Smooth muscle cell (in vitro differentiated cells): ENCODE measurements at regions not wholly inside any gene's neighbourhood (a gene's known extent, or its start where the extent isn't known, plus 50 kb on each side); places are given as distances from the start of the nearest gene placed in this dataset.

ENCODE experiments used
- DNase-seq: peaks from one replicate; lab custom pipeline; 2025; ENCODE audit not compliant: unreplicated experiment; lab: John Stamatoyannopoulos, UW
- H2AFZ ChIP-seq: fragments of 200-600 bp; sonication (generic); 2 replicates; pipeline ENCODE4 v1.6.0; 2016; ENCODE audit warnings: antibody characterized with exemption, low read depth, mild to moderate bottlenecking
- H3F3A ChIP-seq: fragments of 200-600 bp; sonication (generic); 2 replicates; pipeline ENCODE4 v1.6.0; 2017; ENCODE audit warnings: antibody characterized with exemption, low read depth
- H3K27ac ChIP-seq: fragments of 200-600 bp; sonication (generic); 2 replicates; pipeline ENCODE4 v1.5.1; 2016; ENCODE audit warnings: low read depth, mild to moderate bottlenecking
- H3K27me3 ChIP-seq: fragments of 200-600 bp; sonication (generic); 2 replicates; pipeline ENCODE4 v1.6.1; 2016; ENCODE audit warnings: low read depth, mild to moderate bottlenecking
- H3K36me3 ChIP-seq: fragments of 200-600 bp; sonication (generic); 2 replicates; pipeline ENCODE4 v1.5.1; 2016; ENCODE audit warnings: low read depth
- H3K4me1 ChIP-seq: fragments of 200-600 bp; sonication (generic); 2 replicates; pipeline ENCODE4 v1.5.1; 2016; ENCODE audit warnings: low read depth
- H3K4me2 ChIP-seq: fragments of 200-600 bp; sonication (generic); 2 replicates; pipeline ENCODE4 v1.6.0; 2016; ENCODE audit warnings: mild to moderate bottlenecking
- H3K4me3 ChIP-seq: fragments of 200-600 bp; sonication (generic); 2 replicates; pipeline ENCODE4 v1.5.1; 2016; ENCODE audit warnings: mild to moderate bottlenecking
- H3K79me2 ChIP-seq: fragments of 200-600 bp; sonication (generic); 2 replicates; pipeline ENCODE4 v1.6.0; 2016; ENCODE audit warnings: low read depth, mild to moderate bottlenecking
- H3K9ac ChIP-seq: fragments of 200-600 bp; sonication (generic); 2 replicates; pipeline ENCODE4 v1.6.0; 2016; ENCODE audit warnings: low read depth
- H3K9me3 ChIP-seq: fragments of 200-600 bp; sonication (generic); replicated peaks from 2 replicates; pipeline ENCODE4 v1.5.1; 2016; ENCODE audit warnings: low read depth
- H4K20me1 ChIP-seq: fragments of 200-600 bp; sonication (generic); 2 replicates; pipeline ENCODE4 v1.6.0; 2016; ENCODE audit warnings: low read depth
- CTCF ChIP-seq: fragments of 200-600 bp; sonication (generic); IDR thresholded peaks from 2 replicates; pipeline ENCODE4 v1.5.1; 2017; ENCODE audit warnings: borderline replicate concordance, mild to moderate bottlenecking, antibody characterized with exemption; ENCODE audit not compliant: insufficient read depth, poor library complexity, severe bottlenecking
- WGBS: methylation state at CpG from one replicate; pipeline ENCODE4 v1.1.7; 2016; ENCODE audit warnings: low lambda C conversion rate; 5-methylcytosine and 5-hydroxymethylcytosine counted together

- WGBS = 95% methylated on average over 2 of the region's 2 CpGs
- no peak overlapping the region for H3K27ac ChIP-seq
- H4K20me1 ChIP-seq = no peaks in the 10 kb centered on the region
- no peak for TF ChIP-seq CTCF
- no peaks in the 10 kb centered on the region for H3K9me3 ChIP-seq
- H2AFZ ChIP-seq = no peak overlapping the region
- H3K36me3 ChIP-seq = no peaks in the 10 kb centered on the region
- DNase-seq = no peak
- H3K4me1 ChIP-seq = no peaks in the 10 kb centered on the region
- H3K9ac ChIP-seq = no peak overlapping the region
- no peaks in the 10 kb centered on the region for H3K27me3 ChIP-seq
- no peaks in the 10 kb centered on the region for H3K79me2 ChIP-seq
- H3K4me3 ChIP-seq = no peak overlapping the region
- H3F3A ChIP-seq = no peaks in the 10 kb centered on the region
- no peak overlapping the region for H3K4me2 ChIP-seq
Measured at GRCh38 chr14:40252817-40253447, 820.7 kb upstream of the FBXO33 start.

GRCh38 chr14:40248671-40249070 lies 816.4 kb upstream of the FBXO33 start:
- H3F3A ChIP-seq = no peaks in the 10 kb centered on the region
- no peak overlapping the region for H3K27ac ChIP-seq
- no peak overlapping the region for H3K4me2 ChIP-seq
- H3K27me3 ChIP-seq = no peaks in the 10 kb centered on the region
- no peaks in the 10 kb centered on the region for H4K20me1 ChIP-seq
- WGBS = 68% methylated on average over 1 of the region's 1 CpG
- no peaks in the 10 kb centered on the region for H3K79me2 ChIP-seq
- no peak overlapping the region for H3K9ac ChIP-seq
- no peaks in the 10 kb centered on the region for H3K4me1 ChIP-seq
- no peak for DNase-seq
- TF ChIP-seq CTCF = no peak
- no peaks in the 10 kb centered on the region for H3K36me3 ChIP-seq
- H3K4me3 ChIP-seq = no peak overlapping the region
- H2AFZ ChIP-seq = no peak overlapping the region
- H3K9me3 ChIP-seq = no peaks in the 10 kb centered on the region

GRCh38 chr14:40240245-40240859 lies 808.1 kb upstream of the FBXO33 start:
- Histone ChIP-seq H3K4me2 (no peak overlapping the region), H3K79me2 (no peaks in the 10 kb centered on the region), H3K9me3 (peaks cover under 1% of the 10 kb centered on the region), H3K27me3 (no peaks in the 10 kb centered on the region), H3F3A (no peaks in the 10 kb centered on the region), H2AFZ (no peak overlapping the region), H4K20me1 (no peaks in the 10 kb centered on the region), H3K27ac (no peak overlapping the region), H3K9ac (no peak overlapping the region), H3K36me3 (no peaks in the 10 kb centered on the region), H3K4me1 (no peaks in the 10 kb centered on the region), H3K4me3 (no peak overlapping the region)
- TF ChIP-seq CTCF = no peak
- 55% methylated on average over 3 of the region's 3 CpGs for WGBS
- no peak for DNase-seq

GRCh38 chr14:40232302-40232701 lies 800.1 kb upstream of the FBXO33 start:
- DNase-seq = no peak
- Histone ChIP-seq H2AFZ (no peak overlapping the region), H4K20me1 (no peaks in the 10 kb centered on the region), H3K79me2 (no peaks in the 10 kb centered on the region), H3K9ac (no peak overlapping the region), H3K27me3 (no peaks in the 10 kb centered on the region), H3K27ac (no peak overlapping the region), H3K9me3 (peaks cover 8% of the 10 kb centered on the region), H3K4me1 (no peaks in the 10 kb centered on the region), H3F3A (no peaks in the 10 kb centered on the region), H3K4me3 (no peak overlapping the region), H3K36me3 (no peaks in the 10 kb centered on the region), H3K4me2 (no peak overlapping the region)
- no peak for TF ChIP-seq CTCF
- 88% methylated on average over 2 of the region's 2 CpGs for WGBS
